HG02852 (cell line): ENCODE measurements at regions not wholly inside any gene's neighbourhood (a gene's known extent, or its start where the extent isn't known, plus 50 kb on each side); places are given as distances from the start of the nearest gene placed in this dataset.
"Not testable (repeated sequence)": the region's sequence is repeated elsewhere in the genome, so short reads cannot be mapped to it uniquely, and the experiment has no call there.

Experiments used
- ATAC-seq: cut with Tn5 transposase; IDR thresholded peaks from one replicate; pipeline ENCODE4 v1.9.1; 2021; ENCODE audit warnings: mild to moderate bottlenecking, moderate library complexity; ENCODE audit not compliant: unreplicated experiment

- ATAC-seq: no peak
Measured at GRCh38 chr1:90826024-90826423, 108.9 kb upstream of the BARHL2 start.

GRCh38 chr1:90824551-90824950, 107.4 kb upstream of the BARHL2 start:
- no peak for ATAC-seq

- ATAC-seq: no peak
Measured at GRCh38 chr1:90823686-90824085, 106.6 kb upstream of the BARHL2 start.

DNA sequence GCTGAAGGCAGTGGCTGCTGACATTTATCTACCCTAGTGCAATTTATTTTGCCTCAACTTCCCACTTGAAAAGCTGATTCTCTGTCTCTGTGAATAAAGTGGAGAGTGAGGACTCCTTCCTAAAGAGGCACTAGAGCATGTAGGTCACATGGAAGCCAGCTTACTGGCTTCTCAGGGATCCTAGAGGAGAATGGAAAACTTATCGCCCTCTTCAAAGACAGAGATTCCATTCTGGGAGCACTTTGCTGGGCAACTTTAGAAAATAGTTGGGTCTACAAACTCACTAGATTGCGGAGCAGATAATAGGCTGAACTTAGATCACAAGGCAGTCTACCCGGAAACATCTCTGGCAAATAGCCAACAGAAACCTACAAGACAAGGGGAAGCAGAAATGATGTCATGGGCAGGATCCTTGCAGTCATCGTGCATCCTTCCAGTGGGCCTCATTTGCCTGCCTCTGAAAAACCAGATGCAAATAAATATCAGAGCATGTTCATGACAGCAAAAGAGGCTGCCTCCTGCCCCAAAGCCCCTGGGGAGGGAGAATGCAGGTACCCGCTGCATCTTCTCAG, 104.8 kb upstream of the BARHL2 start:
- no peak for ATAC-seq

DNA sequence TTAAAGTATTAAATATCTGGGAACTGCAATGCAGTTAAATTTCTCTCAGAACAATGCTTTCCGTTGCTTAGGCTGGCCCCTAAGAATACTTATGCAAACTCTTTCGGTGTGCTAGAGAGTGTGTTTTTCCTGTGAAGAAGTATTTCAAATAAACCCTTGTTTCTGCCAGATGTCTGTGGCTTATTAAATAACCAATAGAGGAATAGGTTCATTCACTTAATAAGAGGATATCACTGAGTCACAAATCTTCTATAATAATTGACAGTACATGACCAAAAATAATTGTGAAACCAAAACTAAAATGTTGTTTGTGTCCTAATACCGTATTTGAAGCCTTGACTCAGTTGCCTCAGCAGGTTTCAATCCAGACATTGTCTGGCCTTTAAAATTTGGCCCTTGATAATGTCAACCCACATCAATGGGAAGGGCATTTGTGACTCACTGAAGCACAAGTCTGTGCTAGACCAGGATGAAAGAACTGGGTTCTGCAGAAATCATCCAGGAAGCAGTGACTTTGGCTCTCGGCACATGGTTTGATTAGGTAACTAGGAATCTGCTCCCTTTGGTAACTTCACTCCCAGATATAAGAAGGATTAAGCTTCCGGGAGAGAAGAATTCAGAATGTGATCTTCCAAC, 104.2 kb upstream of the BARHL2 start:
- no peak for ATAC-seq

- ATAC-seq: no peak
Measured at GRCh38 chr1:90820745-90821144, 103.6 kb upstream of the BARHL2 start.

DNA sequence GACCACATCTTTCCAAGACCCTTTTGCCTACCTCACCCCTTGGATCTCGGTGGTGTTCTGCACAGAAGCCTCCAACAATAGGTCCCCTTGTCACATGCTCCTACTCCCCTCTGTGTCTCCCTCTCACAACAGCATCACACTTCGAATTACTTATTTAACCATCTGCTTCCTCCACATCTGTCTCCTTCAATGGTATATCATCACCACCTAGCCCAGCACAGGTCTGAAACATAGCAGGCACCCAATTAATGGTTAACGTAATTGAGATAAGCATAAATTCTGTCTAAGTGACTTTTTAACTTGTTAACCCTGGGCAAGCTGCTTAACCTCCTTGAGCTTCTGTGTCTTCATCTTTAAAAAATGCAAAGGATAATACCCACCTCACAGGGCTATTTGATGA, 100.3 kb upstream of the BARHL2 start:
- no peak for ATAC-seq

DNA sequence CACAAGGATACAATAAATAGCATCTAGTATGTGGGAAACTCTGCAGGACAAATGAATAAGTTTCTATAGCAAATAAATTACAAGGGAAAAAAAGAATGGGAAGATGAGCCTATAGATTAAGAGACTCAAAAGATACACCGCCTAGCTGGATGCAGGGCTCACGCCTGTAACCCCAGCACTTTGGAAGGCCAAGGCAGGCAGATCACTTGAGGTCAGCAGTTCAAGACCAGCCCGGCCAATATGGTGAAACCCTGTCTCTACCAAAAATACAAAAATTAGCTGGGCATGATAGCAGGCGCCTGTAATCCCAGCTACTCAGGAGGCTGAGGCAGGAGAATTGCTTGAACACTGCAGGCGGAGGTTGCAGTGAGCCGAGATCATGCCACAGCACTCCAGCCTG, 95.1 kb upstream of the BARHL2 start:
- not testable (repeated sequence) for ATAC-seq

DNA sequence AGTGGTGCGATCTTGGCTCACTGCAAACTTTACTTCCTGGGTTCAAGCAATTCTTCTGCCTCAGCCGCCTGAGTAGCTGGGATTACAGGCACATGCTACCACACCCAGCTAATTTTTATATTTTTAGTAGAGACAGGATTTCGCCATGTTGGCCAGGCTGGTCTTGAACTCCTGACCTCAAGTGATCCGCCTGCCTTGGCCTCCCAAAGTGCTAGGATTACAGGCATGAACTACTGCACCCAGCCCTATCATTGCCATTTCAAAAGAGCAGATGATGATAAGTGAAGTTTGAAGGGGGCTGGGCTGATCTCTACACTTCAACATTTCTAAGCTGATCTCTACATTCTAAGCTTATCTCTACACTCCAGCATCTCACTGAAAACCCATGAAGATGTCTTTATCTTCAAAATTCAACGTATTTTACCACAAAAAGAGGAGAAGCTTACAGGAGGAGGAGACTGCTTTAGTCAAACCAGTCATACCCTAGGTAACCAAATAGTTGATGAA, 94.4 kb upstream of the BARHL2 start:
- not testable (repeated sequence) for ATAC-seq

- no peak for ATAC-seq
Measured at GRCh38 chr1:90810681-90811080, 93.6 kb upstream of the BARHL2 start.

- ATAC-seq: no peak
Measured at GRCh38 chr1:90809996-90810395, 92.9 kb upstream of the BARHL2 start.

DNA sequence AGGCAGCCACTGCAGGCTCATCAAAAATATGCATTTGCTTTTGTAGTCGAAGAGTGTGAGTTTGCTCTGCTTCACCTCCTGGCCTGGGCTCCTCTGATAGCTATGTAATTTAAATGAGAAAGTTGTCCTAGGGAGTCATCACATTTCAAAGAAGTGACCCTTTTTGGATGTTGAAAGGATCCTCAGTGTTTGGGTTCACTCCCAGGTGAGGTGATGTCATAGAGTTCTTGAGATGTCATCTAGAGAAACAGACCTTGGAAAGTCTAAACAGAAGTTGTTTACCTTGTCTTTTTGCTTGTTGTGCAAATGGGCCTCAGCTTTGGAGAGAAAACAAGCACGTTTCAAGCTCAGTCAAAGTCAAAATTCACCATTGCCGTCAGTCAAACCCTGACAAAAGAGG, 92.0 kb upstream of the BARHL2 start:
- ATAC-seq: no peak

DNA sequence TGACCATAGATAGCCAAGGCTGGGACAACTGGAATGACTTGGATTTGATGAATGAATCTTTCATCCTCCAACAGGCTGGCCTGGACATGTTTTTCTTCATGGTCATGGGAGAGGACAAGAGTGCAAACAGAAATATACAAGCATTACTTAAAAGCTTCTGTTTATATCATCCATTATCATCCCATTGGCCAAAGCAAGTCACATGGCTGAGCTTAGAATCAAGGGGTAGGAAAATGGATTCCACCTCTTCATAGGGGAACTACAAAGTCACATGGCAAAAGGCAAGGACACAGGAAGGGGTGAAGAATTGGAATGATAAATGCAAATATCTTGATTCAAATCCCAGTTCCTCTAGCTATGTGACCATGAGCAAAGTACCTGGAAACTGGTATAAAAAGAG, 90.2 kb upstream of the BARHL2 start:
- ATAC-seq: no peak

DNA sequence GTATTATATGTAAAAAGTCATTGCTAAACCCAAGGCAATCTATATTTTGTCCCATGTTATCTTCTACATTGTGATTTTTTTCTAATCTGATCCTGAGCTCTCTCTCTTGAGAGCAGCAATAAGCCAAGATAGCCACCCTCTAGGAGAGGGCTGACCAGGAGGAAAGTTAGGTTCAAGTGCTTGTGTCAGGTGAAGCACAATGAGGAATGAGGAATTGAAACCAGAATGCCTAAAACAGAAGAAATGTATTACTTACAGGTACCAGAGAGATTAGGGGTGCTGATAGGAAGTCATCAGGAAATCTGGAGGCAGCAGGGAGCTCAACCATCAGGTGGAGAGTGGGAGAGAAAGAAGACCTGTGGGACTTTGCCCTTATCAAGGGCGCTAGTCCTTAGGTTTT, 85.5 kb upstream of the BARHL2 start:
- no peak for ATAC-seq

DNA sequence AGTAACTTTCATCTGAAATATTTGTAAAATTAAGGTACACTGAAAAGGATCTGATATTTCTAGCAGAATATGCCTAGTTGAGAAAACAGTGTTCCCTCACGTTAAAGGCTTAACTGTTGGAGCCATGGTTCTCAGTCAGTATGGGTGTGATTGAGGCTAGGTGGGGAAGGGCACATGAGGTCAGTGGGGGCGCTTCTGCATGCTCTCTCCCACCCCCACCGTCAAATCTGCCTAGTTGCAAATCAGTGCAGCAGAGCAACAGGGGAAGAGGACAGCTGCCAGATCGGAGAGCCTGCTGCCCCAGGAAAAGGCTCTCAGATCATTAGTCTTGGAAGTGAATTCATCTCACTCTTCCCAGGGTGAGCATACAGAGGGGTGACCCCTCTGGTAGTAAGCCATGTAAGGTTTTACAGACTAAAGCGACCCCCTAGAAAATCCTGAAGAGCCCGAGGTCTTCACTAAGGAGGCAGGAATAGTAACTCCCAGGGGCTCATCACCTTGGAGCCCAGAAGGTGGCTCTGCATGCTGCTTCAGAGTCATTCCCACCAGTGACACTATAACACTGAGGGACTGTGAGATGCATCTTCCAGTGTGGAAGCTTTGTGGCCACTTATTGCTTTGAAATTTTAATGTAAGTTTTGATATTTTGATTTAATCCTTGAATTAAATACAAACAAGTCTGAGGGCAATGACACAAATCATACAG, 83.1 kb upstream of the BARHL2 start:
- no peak for ATAC-seq

GRCh38 chr1:90799326-90799725, 82.2 kb upstream of the BARHL2 start:
- no peak for ATAC-seq

- no peak for ATAC-seq
Measured at GRCh38 chr1:90798883-90799282, 81.8 kb upstream of the BARHL2 start.

DNA sequence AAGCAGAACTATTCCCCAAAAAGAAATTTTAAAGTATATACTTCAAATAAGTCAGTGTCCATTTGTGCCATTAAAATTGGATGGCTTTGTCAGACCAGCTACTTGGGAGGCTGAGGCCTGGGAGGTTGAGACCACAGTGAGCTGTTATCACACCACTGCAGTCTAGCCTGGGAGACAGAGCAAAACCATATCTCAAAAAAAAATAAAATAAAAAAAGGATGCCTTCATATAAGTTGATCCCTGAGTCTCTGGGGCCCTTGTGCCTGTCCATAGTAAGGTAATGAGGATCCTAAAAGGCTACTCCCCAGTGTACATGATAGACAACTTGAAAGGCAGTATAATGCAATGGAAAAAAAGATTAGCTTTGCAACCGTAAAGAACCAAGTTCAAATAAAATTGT, 81.2 kb upstream of the BARHL2 start:
- no peak for ATAC-seq

GRCh38 chr1:90795431-90795830, 78.3 kb upstream of the BARHL2 start:
- ATAC-seq: no peak

DNA sequence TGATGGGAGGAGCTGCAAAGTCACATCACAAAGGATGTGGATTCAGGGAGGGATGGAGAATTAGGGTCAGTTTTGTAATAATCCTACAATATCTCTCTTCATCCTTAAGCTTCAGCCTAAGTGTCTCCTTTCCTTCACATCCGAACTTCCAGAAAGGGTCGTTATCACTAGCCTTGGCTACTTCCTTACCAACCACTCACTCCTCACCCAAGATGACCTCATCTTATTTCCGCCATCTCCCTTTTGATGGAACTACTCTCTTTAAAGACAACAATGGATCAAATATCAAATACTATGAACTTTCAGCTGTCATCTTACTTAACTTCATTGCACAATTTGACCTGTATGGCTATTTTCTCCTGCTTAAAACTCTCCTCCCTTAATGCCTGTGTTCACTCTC, 69.6 kb upstream of the BARHL2 start:
- no peak for ATAC-seq

- no peak for ATAC-seq
Measured at GRCh38 chr1:90784186-90784847, 67.2 kb upstream of the BARHL2 start.

DNA sequence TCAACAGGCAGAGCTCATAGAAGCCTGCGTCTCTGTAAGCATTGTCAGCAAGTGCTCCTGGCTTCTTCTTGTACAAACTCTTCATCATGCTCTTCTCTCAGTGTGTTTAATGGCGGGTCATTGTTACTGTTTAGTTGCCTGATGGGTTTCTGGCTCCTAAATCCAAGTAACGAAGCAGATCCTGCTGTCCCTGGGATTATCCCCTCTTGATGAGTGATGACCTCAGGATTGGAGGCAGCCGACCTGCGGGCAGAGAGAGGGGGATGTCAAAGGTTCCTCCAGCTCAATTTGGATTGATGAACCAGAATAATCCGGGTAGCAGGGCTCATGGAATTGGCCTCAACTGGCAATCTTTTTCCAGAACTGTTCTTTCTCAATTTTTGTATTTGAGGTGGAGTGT, 66.1 kb upstream of the BARHL2 start:
- no peak for ATAC-seq
